GM10266 (cell line): ENCODE measurements at regions not wholly inside any gene's neighbourhood (a gene's known extent, or its start where the extent isn't known, plus 50 kb on each side); places are given as distances from the start of the nearest gene placed in this dataset.
"Not testable (repeated sequence)": the region's sequence is repeated elsewhere in the genome, so short reads cannot be mapped to it uniquely, and the experiment has no call there.

Experiments
- DNase-seq: peaks from one replicate; pipeline ENCODE4 v3.0.0; 2012; ENCODE audit errors: extremely low spot score
- CTCF ChIP-seq: IDR thresholded peaks from 2 replicates; pipeline ENCODE4 v1.5.1; 2012; ENCODE audit warnings: mild to moderate bottlenecking, low read depth; ENCODE audit not compliant: control insufficient read depth, insufficient read depth; ENCODE audit errors: missing control alignments

GRCh38 chr6:33886673-33887144, 82.9 kb upstream of the MLN start:
- TF ChIP-seq CTCF: no peak
- DNase-seq: no peak

GRCh38 chr6:33885132-33886057, 81.6 kb upstream of the MLN start:
- TF ChIP-seq CTCF: no peak
- no peak for DNase-seq

GRCh38 chr6:33883621-33884020, 79.8 kb upstream of the MLN start:
- not testable (repeated sequence) for DNase-seq

- no peak for DNase-seq
- no peak for TF ChIP-seq CTCF
These were observed 78.4 kb upstream of the MLN start for GRCh38 chr6:33882154-33882553.

- no peak for DNase-seq
- no peak for TF ChIP-seq CTCF
These were observed 77.0 kb upstream of the MLN start for GRCh38 chr6:33880766-33881165.

- no peak for TF ChIP-seq CTCF
- no peak for DNase-seq
These were observed 76.4 kb upstream of the MLN start for GRCh38 chr6:33880104-33880678.

- TF ChIP-seq CTCF: no peak
- DNase-seq: no peak
These were observed 74.8 kb upstream of the MLN start for GRCh38 chr6:33878562-33878961.
